ENCODE measurements at regions not wholly inside any gene's neighbourhood (a gene's known extent, or its start where the extent isn't known, plus 50 kb on each side); places are given as distances from the start of the nearest gene placed in this dataset.

GRCh38 chr2:180125245-180125962 lies 118.3 kb upstream of the CWC22 start:
- DNase-seq: peak in 2 of 3 donors; percentile 22 to 65

DNA sequence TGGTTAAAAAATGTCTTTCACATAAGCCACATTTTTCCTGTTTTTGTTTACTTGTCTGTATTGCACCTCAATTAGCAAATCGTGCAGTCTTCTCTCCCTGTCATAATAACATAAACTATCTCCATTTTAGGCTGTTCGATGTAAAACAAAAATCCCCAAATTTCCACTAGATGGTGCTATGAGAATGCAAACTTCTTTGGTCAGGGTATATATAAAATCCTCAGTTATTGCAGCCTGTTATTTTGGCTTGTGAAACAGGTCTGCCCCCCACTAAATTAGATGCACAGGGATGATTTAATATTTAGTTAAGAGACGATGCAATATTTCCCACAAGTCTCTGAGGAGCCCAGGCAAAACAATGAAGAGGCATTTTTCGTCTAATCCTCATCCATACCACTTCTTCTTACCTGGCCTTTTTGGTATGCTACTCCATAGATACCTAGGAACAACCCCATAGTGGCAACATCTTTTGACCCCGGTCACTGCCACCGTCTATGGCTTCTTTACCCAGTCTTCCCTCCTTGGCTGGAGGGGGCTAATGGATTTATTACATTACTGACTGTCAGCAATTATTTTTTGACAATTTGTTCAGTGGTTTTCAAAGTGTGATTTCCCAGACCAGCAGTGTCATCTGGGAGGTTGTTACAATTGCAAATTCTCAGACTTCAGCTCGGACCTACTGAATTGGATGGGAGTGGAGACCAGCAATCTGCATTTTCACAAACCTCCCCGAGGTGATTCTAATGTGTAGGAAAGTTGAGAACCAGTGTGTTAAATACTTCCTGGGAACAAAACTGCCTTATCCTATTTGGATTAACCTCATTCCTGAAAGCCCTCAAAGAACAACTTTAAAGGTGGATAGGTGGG lies 117.4 kb upstream of the CWC22 start:
- H3K4me3 ChIP-seq: no peak overlapping the region
- no peaks in the 10 kb centered on the region for H3K9me3 ChIP-seq
- no peaks in the 10 kb centered on the region for H3K27me3 ChIP-seq
- DNase-seq: no peak
- no peaks in the 10 kb centered on the region for H3K4me1 ChIP-seq
- no peak overlapping the region for H3K27ac ChIP-seq
- TF ChIP-seq, protein P1, sequence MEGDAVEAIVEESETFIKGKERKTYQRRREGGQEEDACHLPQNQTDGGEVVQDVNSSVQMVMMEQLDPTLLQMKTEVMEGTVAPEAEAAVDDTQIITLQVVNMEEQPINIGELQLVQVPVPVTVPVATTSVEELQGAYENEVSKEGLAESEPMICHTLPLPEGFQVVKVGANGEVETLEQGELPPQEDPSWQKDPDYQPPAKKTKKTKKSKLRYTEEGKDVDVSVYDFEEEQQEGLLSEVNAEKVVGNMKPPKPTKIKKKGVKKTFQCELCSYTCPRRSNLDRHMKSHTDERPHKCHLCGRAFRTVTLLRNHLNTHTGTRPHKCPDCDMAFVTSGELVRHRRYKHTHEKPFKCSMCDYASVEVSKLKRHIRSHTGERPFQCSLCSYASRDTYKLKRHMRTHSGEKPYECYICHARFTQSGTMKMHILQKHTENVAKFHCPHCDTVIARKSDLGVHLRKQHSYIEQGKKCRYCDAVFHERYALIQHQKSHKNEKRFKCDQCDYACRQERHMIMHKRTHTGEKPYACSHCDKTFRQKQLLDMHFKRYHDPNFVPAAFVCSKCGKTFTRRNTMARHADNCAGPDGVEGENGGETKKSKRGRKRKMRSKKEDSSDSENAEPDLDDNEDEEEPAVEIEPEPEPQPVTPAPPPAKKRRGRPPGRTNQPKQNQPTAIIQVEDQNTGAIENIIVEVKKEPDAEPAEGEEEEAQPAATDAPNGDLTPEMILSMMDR (IDR thresholded peaks at IDR 0.05): peak in 5 of 6 experiments; percentile 44 to 56 (median 51)
- TF ChIP-seq POLR2A (IDR thresholded peaks at IDR 0.05): no peak
- H3K36me3 ChIP-seq: no peaks in the 10 kb centered on the region

More at GRCh38 chr2:180125245-180125962, 118.3 kb upstream of the CWC22 start:
- H3K27ac ChIP-seq: no peak overlapping the region
- no peaks in the 10 kb centered on the region for H3K4me1 ChIP-seq
- H3K27me3 ChIP-seq: no peaks in the 10 kb centered on the region
- H3K4me3 ChIP-seq: no peak overlapping the region
- TF ChIP-seq POLR2A (IDR thresholded peaks at IDR 0.05): no peak
- TF ChIP-seq, protein P1 (IDR thresholded peaks at IDR 0.05): peak in 4 of 6 experiments; percentile 6 to 45 (median 18)
- H3K36me3 ChIP-seq: no peaks in the 10 kb centered on the region
- no peaks in the 10 kb centered on the region for H3K9me3 ChIP-seq

DNA sequence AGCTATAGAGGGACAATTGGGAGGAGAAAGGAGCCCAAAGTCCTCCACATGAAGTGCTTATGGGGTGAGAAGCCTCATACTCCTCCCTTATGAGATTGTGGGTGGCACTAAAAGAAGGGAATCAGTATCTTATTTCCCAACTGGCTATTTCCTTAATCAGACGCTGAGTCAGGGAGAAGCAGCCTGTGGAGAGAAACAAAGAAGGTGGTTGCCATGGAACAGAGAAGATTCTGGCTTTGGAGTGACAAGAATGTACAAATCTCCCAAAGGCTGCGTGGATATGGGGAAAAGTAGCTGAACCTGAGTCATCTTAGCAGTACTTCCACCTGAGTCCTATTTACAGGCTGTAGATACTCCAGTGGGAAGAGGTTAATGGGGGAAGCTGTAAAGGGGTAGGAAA lies 115.8 kb upstream of the CWC22 start:
- H3K4me1 ChIP-seq: no peaks in the 10 kb centered on the region
- H3K36me3 ChIP-seq: no peaks in the 10 kb centered on the region
- H3K4me3 ChIP-seq: no peak overlapping the region
- no peak for DNase-seq
- no peaks in the 10 kb centered on the region for H3K27me3 ChIP-seq
- H3K27ac ChIP-seq: no peak overlapping the region
- TF ChIP-seq, protein P1 (IDR thresholded peaks at IDR 0.05): no peak
- no peak for TF ChIP-seq POLR2A (IDR thresholded peaks at IDR 0.05)
- H3K9me3 ChIP-seq: no peaks in the 10 kb centered on the region

DNA sequence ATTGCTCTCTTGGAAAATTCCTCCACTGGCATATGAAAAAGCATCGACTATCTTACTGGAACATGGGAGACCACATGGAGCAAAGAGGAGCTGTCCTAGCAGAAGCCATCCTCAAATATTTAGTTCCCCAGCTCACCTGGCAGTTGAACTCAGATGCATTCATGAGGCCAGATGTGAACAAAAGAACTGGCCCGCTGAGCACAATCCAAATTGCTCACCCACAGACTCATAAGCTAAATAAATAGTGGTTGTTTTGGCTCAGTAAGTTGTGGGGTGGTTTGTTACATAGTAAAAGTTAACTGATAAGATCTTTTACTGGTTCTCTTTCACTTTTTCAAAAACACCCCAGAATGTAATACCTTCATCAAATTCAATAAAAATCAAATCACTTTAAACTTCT lies 108.6 kb upstream of the CWC22 start:
- Histone ChIP-seq H3K9me3 (no peaks in the 10 kb centered on the region), H3K36me3 (no peaks in the 10 kb centered on the region), H3K4me3 (no peak overlapping the region), H3K4me1 (no peaks in the 10 kb centered on the region), H3K27me3 (no peaks in the 10 kb centered on the region), H3K27ac (no peak overlapping the region)
- no peak for DNase-seq
- TF ChIP-seq, protein P1 (IDR thresholded peaks at IDR 0.05): no peak
- TF ChIP-seq POLR2A (IDR thresholded peaks at IDR 0.05): no peak

- Histone ChIP-seq H3K27me3 (no peaks in the 10 kb centered on the region), H3K4me1 (no peaks in the 10 kb centered on the region), H3K27ac (no peak overlapping the region), H3K9me3 (no peaks in the 10 kb centered on the region), H3K4me3 (no peak overlapping the region), H3K36me3 (no peaks in the 10 kb centered on the region)
- TF ChIP-seq POLR2A (IDR thresholded peaks at IDR 0.05): no peak
- TF ChIP-seq, protein P1 (IDR thresholded peaks at IDR 0.05): no peak
- DNase-seq: no peak
Measured at GRCh38 chr2:180115269-180115668, 108.2 kb upstream of the CWC22 start.

Measured in Peyer's patch (tissue), 4 donors.